HCT116 (cell line): ENCODE measurements at regions not wholly inside any gene's neighbourhood (a gene's known extent, or its start where the extent isn't known, plus 50 kb on each side); places are given as distances from the start of the nearest gene placed in this dataset.

Experiments used
- ATAC-seq: fragments of 200-7000 bp; cut with Tn5 transposase; 2 replicates; pipeline ENCODE4 v1.9.1; 2020; ENCODE audit warnings: mild to moderate bottlenecking, moderate library complexity
- BruUV-seq: library from RNA; stranded (reverse); fragments of 400-500 nt; replicated peaks from 2 replicates; lab custom pipeline; 2021; lab: Mats Ljungman, UMichigan
- CTCF ChIA-PET: fragments of 300-600 bp; sonication (Branson Sonifier 250); formaldehyde crosslinking; loops from one replicate; lab custom pipeline; 2021; ENCODE audit warnings: antibody characterized with exemption; lab: Charles Lee
- POLR2A ChIA-PET: fragments of 300-600, 350-600 bp; sonication (Branson Sonifier 250); formaldehyde crosslinking; loops from one replicate; lab custom pipeline; 2021; ENCODE audit warnings: antibody characterized with exemption; lab: Charles Lee
- RAD21 ChIA-PET, 2 experiments: fragments of 300-600 bp; sonication (Branson Sonifier 250); formaldehyde crosslinking; loops; one replicate each; lab custom pipeline; 2023; ENCODE audit warnings: low total read pairs in 2 of 2; ENCODE audit not compliant: uncharacterized antibody in 2 of 2, unreplicated experiment in 2 of 2, low non-redundant PET in 1 of 2; lab: Charles Lee
- DNase-seq: peaks from one replicate; pipeline ENCODE4 v3.0.0-alpha.2; 2010; ENCODE audit warnings: low read depth, low spot score
- H2AFZ ChIP-seq: fragments of 200-600 bp; shearing (Covaris generic), sonication (generic); 2 replicates; pipeline ENCODE4 v1.6.1; 2017; ENCODE audit warnings: low read depth, mixed run types, mixed read lengths, antibody characterized with exemption, low read length; ENCODE audit not compliant: poor library complexity, severe bottlenecking
- H3K27ac ChIP-seq: 2 replicates; pipeline ENCODE4 v1.5.1; 2012; ENCODE audit warnings: low read depth, low read length
- H3K27me3 ChIP-seq: fragments of 200-600 bp; sonication (generic); 2 replicates; pipeline ENCODE4 v1.6.1; 2016; ENCODE audit warnings: mixed run types, low read length, mixed read lengths; ENCODE audit not compliant: insufficient read depth
- H3K36me3 ChIP-seq, 2 experiments: fragments of 200-500 bp in 1 of 2; fragments of 200-600 bp in 1 of 2; sonication (Bioruptor generic) in 1 of 2; sonication (generic) in 1 of 2; 2 replicates each; pipeline versions ENCODE4 v1.5.1 to v1.6.1; 2014 to 2016; ENCODE audit warnings: low read length in 2 of 2, inconsistent platforms in 1 of 2, mixed read lengths in 1 of 2, mixed run types in 1 of 2; ENCODE audit not compliant: insufficient read depth in 2 of 2, control insufficient read depth in 1 of 2
- H3K4me1 ChIP-seq, 2 experiments: fragments of 200-600 bp in 1 of 2; sonication (generic) in 1 of 2; 2 replicates each; pipeline versions ENCODE4 v1.5.1 to v1.6.1; 2012 to 2017; ENCODE audit warnings: low read length in 2 of 2, inconsistent platforms in 1 of 2, mild to moderate bottlenecking in 1 of 2, mixed read lengths in 1 of 2, mixed run types in 1 of 2, moderate library complexity in 1 of 2; ENCODE audit not compliant: insufficient read depth in 2 of 2, control insufficient read depth in 1 of 2
- H3K4me2 ChIP-seq: fragments of 200-600 bp; sonication (generic); 2 replicates; pipeline ENCODE4 v1.6.1; 2017; ENCODE audit warnings: mixed run types, low read length, mixed read lengths
- H3K4me3 ChIP-seq, 2 experiments: fragments of 200-600 bp in 1 of 2; sonication (generic) in 1 of 2; replicated peaks in 1 of 2; 2 replicates each; pipeline ENCODE4 v1.5.1; 2011 to 2016; ENCODE audit warnings: low read length in 2 of 2, control low read depth in 1 of 2, low read depth in 1 of 2, mild to moderate bottlenecking in 1 of 2, mixed read lengths in 1 of 2, mixed run types in 1 of 2
- H3K79me2 ChIP-seq: fragments of 200-600 bp; sonication (generic); 2 replicates; pipeline ENCODE4 v1.6.1; 2017; ENCODE audit warnings: mild to moderate bottlenecking, mixed run types, low read length, moderate library complexity, mixed read lengths; ENCODE audit not compliant: insufficient read depth
- H3K9ac ChIP-seq: fragments of 200-600 bp; sonication (generic); 2 replicates; pipeline ENCODE4 v1.6.1; 2016; ENCODE audit warnings: low read length, mixed read lengths
- H3K9me2 ChIP-seq: fragments of 200-600 bp; sonication (generic), shearing (Covaris generic); 2 replicates; pipeline ENCODE4 v1.6.1; 2017; ENCODE audit warnings: mixed run types, mild to moderate bottlenecking, moderate library complexity; ENCODE audit not compliant: insufficient read depth
- H3K9me3 ChIP-seq, 2 experiments: fragments of 200-500 bp in 1 of 2; fragments of 200-600 bp in 1 of 2; sonication (Bioruptor generic) in 1 of 2; sonication (generic) in 1 of 2; 2 replicates each; pipeline ENCODE4 v1.6.1; 2014 to 2017; ENCODE audit warnings: low read length in 2 of 2, mixed read lengths in 2 of 2, inconsistent platforms in 1 of 2, low read depth in 1 of 2, mild to moderate bottlenecking in 1 of 2, mixed run types in 1 of 2, moderate library complexity in 1 of 2; ENCODE audit not compliant: control insufficient read depth in 1 of 2, insufficient read depth in 1 of 2
- H4K20me1 ChIP-seq: fragments of 200-600 bp; sonication (generic), shearing (Covaris generic); 2 replicates; pipeline ENCODE4 v1.6.1; 2017; ENCODE audit warnings: mixed run types, mild to moderate bottlenecking, moderate library complexity; ENCODE audit not compliant: insufficient read depth
- ATF3 ChIP-seq: IDR thresholded peaks from 2 replicates; pipeline ENCODE4 v1.6.1; 2012
- CBX3 ChIP-seq: IDR thresholded peaks from 2 replicates; pipeline ENCODE4 v1.6.1; 2012; ENCODE audit warnings: low read depth
- CTCF ChIP-seq, 3 experiments: fragments of 200-600 bp in 1 of 3; sonication (generic) in 1 of 3; IDR thresholded peaks in 2 of 3; conservative IDR thresholded peaks in 1 of 3; 2 replicates each; pipeline ENCODE4 v1.5.1; 2012 to 2017; ENCODE audit warnings: low read depth in 2 of 3, low read length in 2 of 3, antibody characterized with exemption in 1 of 3, borderline replicate concordance in 1 of 3, control low read depth in 1 of 3, mild to moderate bottlenecking in 1 of 3, mixed read lengths in 1 of 3, mixed run types in 1 of 3, moderate library complexity in 1 of 3; ENCODE audit not compliant: insufficient read depth in 1 of 3
- EGR1 ChIP-seq: IDR thresholded peaks from 2 replicates; pipeline ENCODE4 v1.6.1; 2012; ENCODE audit warnings: low read depth
- ELF1 ChIP-seq: IDR thresholded peaks from 2 replicates; pipeline ENCODE4 v1.6.1; 2012; ENCODE audit warnings: low read depth, borderline replicate concordance
- FOSL1 ChIP-seq: IDR thresholded peaks from 2 replicates; pipeline ENCODE4 v1.6.1; 2012; ENCODE audit warnings: low read depth
- JUND ChIP-seq: IDR thresholded peaks from 2 replicates; pipeline ENCODE4 v1.6.1; 2012
- MAX ChIP-seq: IDR thresholded peaks from 2 replicates; pipeline ENCODE4 v1.6.1; 2012
- POLR2A ChIP-seq: IDR thresholded peaks from 2 replicates; pipeline ENCODE4 v1.7.0; 2011; ENCODE audit warnings: borderline replicate concordance; ENCODE audit not compliant: insufficient read depth, insufficient read length; ENCODE audit errors: extremely low read depth
- POLR2AphosphoS5 ChIP-seq: IDR thresholded peaks from 2 replicates; pipeline ENCODE4 v1.6.1; 2011; ENCODE audit warnings: mild to moderate bottlenecking, low read depth, low read length, moderate library complexity
- RAD21 ChIP-seq: IDR thresholded peaks from 2 replicates; pipeline ENCODE4 v1.6.1; 2012; ENCODE audit warnings: low read depth, mild to moderate bottlenecking
- SIN3A ChIP-seq: IDR thresholded peaks from 2 replicates; pipeline ENCODE4 v1.6.1; 2012; ENCODE audit warnings: low read depth
- SP1 ChIP-seq: IDR thresholded peaks from 2 replicates; pipeline ENCODE4 v1.6.1; 2012; ENCODE audit warnings: low read depth
- SRF ChIP-seq: IDR thresholded peaks from 2 replicates; pipeline ENCODE4 v1.6.1; 2012; ENCODE audit warnings: low read depth
- YY1 ChIP-seq: IDR thresholded peaks from 2 replicates; pipeline ENCODE4 v1.6.1; 2011; ENCODE audit warnings: low read length, low read depth, moderate library complexity, mild to moderate bottlenecking; ENCODE audit not compliant: insufficient replicate concordance; ENCODE audit errors: extremely low read depth
- intact Hi-C: fragments of 100-400 bp; cut with micrococcal nuclease; formaldehyde crosslinking; loops from 2 replicates; pipeline ENCODE4 v1.10.0; 2022
- TF ChIP-seq, protein P1 (sequence below): IDR thresholded peaks from 2 replicates; pipeline ENCODE4 v1.6.1; 2011; ENCODE audit warnings: mild to moderate bottlenecking, low read length, moderate library complexity; ENCODE audit not compliant: insufficient replicate concordance; ENCODE audit errors: extremely low read depth
- TF ChIP-seq, protein P2 (sequence below): IDR thresholded peaks from 2 replicates; pipeline ENCODE4 v1.6.1; 2012; ENCODE audit warnings: low read depth

DNA sequence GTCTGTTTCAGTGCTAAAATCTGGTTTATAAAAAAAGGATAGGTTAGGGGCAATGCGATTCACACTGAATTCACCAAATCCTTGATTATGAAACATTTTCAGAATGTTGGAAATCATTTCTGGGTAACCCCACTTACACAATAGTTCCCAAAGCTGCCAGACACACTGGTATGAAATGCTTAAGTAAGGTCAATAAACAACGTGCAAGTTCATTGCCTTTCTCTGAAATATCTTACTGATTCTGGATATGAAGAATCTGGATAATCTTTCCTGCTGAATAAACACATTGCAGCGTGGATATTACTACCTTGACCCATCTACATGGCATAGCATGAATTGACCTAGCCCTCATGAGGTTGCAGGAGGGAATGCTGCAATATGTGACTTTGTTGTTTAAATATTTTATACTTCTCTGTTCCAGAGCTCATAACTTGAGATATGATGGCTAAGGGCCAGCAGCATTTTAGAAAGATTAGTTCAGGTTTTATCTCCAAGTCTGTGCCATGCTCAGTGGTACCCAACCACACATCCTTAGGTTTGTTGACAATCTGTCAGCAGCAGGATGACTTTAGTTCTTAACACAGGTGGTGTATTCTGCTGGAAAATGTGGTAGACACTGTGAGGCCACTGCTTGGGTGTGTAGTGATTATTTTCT lies 121.0 kb downstream of the NREP start:
- peaks cover 0 to 3% of the 10 kb centered on the region in 2 experiments; a peak in 1 of 4 replicates for H3K9me3 ChIP-seq
- no peaks in the 10 kb centered on the region for H3K36me3 ChIP-seq
- no peak for ATAC-seq
- ChIA-PET POLR2A (no interaction called here), CTCF (no interaction called here), RAD21 (no interaction called here)
- H3K4me1 ChIP-seq = no peaks in the 10 kb centered on the region
- no peaks in the 10 kb centered on the region for H3K79me2 ChIP-seq
- DNase-seq = no peak
- H2AFZ ChIP-seq = no peak overlapping the region
- H3K4me3 ChIP-seq = no peak overlapping the region
- intact Hi-C loops = no loop called here
- no peak overlapping the region for H3K4me2 ChIP-seq
- no TSS peak for BruUV-seq
- H3K9me2 ChIP-seq = no peaks in the 10 kb centered on the region
- TF ChIP-seq CTCF (IDR thresholded peaks at IDR 0.05 in 2 of 3, conservative IDR thresholded peaks at IDR 0.05 in 1 of 3; ENCODE audit: borderline replicate concordance in 1 of 3, insufficient read depth in 1 of 3, low read depth in 2 of 3, low read length in 2 of 3) (no peak), YY1 (no peak), ELF1 (no peak), JUND (no peak), FOSL1 (no peak), SP1 (no peak), SRF (no peak), ATF3 (no peak), POLR2AphosphoS5 (no peak), MAX (no peak), EGR1 (no peak), POLR2A (no peak), SIN3A (no peak), CBX3 (no peak), RAD21 (no peak)
- TF ChIP-seq, protein P1, sequence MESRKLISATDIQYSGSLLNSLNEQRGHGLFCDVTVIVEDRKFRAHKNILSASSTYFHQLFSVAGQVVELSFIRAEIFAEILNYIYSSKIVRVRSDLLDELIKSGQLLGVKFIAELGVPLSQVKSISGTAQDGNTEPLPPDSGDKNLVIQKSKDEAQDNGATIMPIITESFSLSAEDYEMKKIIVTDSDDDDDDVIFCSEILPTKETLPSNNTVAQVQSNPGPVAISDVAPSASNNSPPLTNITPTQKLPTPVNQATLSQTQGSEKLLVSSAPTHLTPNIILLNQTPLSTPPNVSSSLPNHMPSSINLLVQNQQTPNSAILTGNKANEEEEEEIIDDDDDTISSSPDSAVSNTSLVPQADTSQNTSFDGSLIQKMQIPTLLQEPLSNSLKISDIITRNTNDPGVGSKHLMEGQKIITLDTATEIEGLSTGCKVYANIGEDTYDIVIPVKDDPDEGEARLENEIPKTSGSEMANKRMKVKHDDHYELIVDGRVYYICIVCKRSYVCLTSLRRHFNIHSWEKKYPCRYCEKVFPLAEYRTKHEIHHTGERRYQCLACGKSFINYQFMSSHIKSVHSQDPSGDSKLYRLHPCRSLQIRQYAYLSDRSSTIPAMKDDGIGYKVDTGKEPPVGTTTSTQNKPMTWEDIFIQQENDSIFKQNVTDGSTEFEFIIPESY = no peak
- TF ChIP-seq, protein P2, sequence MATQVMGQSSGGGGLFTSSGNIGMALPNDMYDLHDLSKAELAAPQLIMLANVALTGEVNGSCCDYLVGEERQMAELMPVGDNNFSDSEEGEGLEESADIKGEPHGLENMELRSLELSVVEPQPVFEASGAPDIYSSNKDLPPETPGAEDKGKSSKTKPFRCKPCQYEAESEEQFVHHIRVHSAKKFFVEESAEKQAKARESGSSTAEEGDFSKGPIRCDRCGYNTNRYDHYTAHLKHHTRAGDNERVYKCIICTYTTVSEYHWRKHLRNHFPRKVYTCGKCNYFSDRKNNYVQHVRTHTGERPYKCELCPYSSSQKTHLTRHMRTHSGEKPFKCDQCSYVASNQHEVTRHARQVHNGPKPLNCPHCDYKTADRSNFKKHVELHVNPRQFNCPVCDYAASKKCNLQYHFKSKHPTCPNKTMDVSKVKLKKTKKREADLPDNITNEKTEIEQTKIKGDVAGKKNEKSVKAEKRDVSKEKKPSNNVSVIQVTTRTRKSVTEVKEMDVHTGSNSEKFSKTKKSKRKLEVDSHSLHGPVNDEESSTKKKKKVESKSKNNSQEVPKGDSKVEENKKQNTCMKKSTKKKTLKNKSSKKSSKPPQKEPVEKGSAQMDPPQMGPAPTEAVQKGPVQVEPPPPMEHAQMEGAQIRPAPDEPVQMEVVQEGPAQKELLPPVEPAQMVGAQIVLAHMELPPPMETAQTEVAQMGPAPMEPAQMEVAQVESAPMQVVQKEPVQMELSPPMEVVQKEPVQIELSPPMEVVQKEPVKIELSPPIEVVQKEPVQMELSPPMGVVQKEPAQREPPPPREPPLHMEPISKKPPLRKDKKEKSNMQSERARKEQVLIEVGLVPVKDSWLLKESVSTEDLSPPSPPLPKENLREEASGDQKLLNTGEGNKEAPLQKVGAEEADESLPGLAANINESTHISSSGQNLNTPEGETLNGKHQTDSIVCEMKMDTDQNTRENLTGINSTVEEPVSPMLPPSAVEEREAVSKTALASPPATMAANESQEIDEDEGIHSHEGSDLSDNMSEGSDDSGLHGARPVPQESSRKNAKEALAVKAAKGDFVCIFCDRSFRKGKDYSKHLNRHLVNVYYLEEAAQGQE = no peak
- H3K27ac ChIP-seq = no peak overlapping the region
- no peaks in the 10 kb centered on the region; the same call in 1 of the 2 replicates for H3K27me3 ChIP-seq
- no peaks in the 10 kb centered on the region for H4K20me1 ChIP-seq
- H3K9ac ChIP-seq = no peak overlapping the region
